H9 (cell line): ENCODE measurements at regions not wholly inside any gene's neighbourhood (a gene's known extent, or its start where the extent isn't known, plus 50 kb on each side); places are given as distances from the start of the nearest gene placed in this dataset.
"Not testable (repeated sequence)": the region's sequence is repeated elsewhere in the genome, so short reads cannot be mapped to it uniquely, and the experiment has no call there.

Source experiments
- DNase-seq: peaks from one replicate; pipeline ENCODE4 v3.0.0-alpha.2; 2017
- H2AFZ ChIP-seq: one replicate; pipeline ENCODE4 v1.6.1; 2013; ENCODE audit warnings: mild to moderate bottlenecking, low read length, control low read depth, moderate library complexity
- H2AK5ac ChIP-seq: 2 replicates; pipeline ENCODE4 v1.6.1; 2013; ENCODE audit warnings: low read length, control low read depth, mixed read lengths; ENCODE audit not compliant: insufficient read length
- H2BK120ac ChIP-seq: one replicate; pipeline ENCODE4 v1.6.1; 2013; ENCODE audit warnings: low read depth, mild to moderate bottlenecking, low read length, control low read depth, inconsistent platforms; ENCODE audit not compliant: poor library complexity, severe bottlenecking
- H2BK12ac ChIP-seq: 2 replicates; pipeline ENCODE4 v1.6.1; 2013; ENCODE audit warnings: low read length, control low read depth, mixed read lengths, low read depth; ENCODE audit not compliant: insufficient read length
- H2BK15ac ChIP-seq: 2 replicates; pipeline ENCODE4 v1.6.1; 2013; ENCODE audit warnings: low read depth, low read length, control low read depth
- H2BK20ac ChIP-seq: one replicate; pipeline ENCODE4 v1.6.1; 2013; ENCODE audit warnings: low read depth, mild to moderate bottlenecking, low read length, control low read depth, inconsistent platforms; ENCODE audit not compliant: poor library complexity, severe bottlenecking
- H2BK5ac ChIP-seq: 2 replicates; pipeline ENCODE4 v1.6.1; 2013; ENCODE audit warnings: low read length, control low read depth, mixed read lengths; ENCODE audit not compliant: insufficient read length
- H3K14ac ChIP-seq: 2 replicates; pipeline ENCODE4 v1.6.1; 2013; ENCODE audit warnings: low read length, control low read depth; ENCODE audit not compliant: insufficient read depth
- H3K18ac ChIP-seq: 2 replicates; pipeline ENCODE4 v1.6.1; 2013; ENCODE audit warnings: low read depth, mild to moderate bottlenecking, mixed read lengths, low read length, control low read depth; ENCODE audit not compliant: insufficient read length
- H3K23ac ChIP-seq: 2 replicates; pipeline ENCODE4 v1.6.1; 2013; ENCODE audit warnings: low read length, control low read depth, mixed read lengths, low read depth; ENCODE audit not compliant: insufficient read length
- H3K23me2 ChIP-seq: 2 replicates; pipeline ENCODE4 v1.6.1; 2013; ENCODE audit warnings: low read depth, mild to moderate bottlenecking, mixed read lengths, low read length, control low read depth; ENCODE audit not compliant: insufficient read length, poor library complexity, severe bottlenecking
- H3K27ac ChIP-seq: 2 replicates; pipeline ENCODE4 v1.5.1; 2013; ENCODE audit warnings: low read length, control low read depth, mixed read lengths, low read depth; ENCODE audit not compliant: insufficient read length
- H3K27me3 ChIP-seq: 2 replicates; pipeline ENCODE4 v1.6.1; 2013; ENCODE audit warnings: low read length, control low read depth, inconsistent platforms; ENCODE audit not compliant: insufficient read depth
- H3K4ac ChIP-seq: 2 replicates; pipeline ENCODE4 v1.6.1; 2013; ENCODE audit warnings: low read depth, mild to moderate bottlenecking, control low read depth, inconsistent platforms, low read length, moderate library complexity
- H3K4me1 ChIP-seq: 2 replicates; pipeline ENCODE4 v1.6.1; 2013; ENCODE audit warnings: low read length, control low read depth, inconsistent platforms; ENCODE audit not compliant: insufficient read depth
- H3K4me2 ChIP-seq: 2 replicates; pipeline ENCODE4 v1.6.1; 2013; ENCODE audit warnings: low read length, control low read depth, mixed read lengths; ENCODE audit not compliant: insufficient read length, insufficient read depth
- H3K56ac ChIP-seq: 2 replicates; pipeline ENCODE4 v1.6.1; 2013; ENCODE audit warnings: low read depth, mild to moderate bottlenecking, mixed read lengths, low read length, control low read depth; ENCODE audit not compliant: insufficient read length
- H3K79me1 ChIP-seq: 2 replicates; pipeline ENCODE4 v1.6.1; 2013; ENCODE audit warnings: low read depth, mild to moderate bottlenecking, moderate library complexity, low read length, control low read depth, inconsistent platforms; ENCODE audit not compliant: insufficient read depth, poor library complexity, severe bottlenecking
- H3K79me2 ChIP-seq: 2 replicates; pipeline ENCODE4 v1.6.1; 2013; ENCODE audit warnings: low read length, control low read depth, inconsistent platforms; ENCODE audit not compliant: insufficient read depth
- H3K9ac ChIP-seq: 2 replicates; pipeline ENCODE4 v1.6.1; 2013; ENCODE audit warnings: low read length, control low read depth, mixed read lengths; ENCODE audit not compliant: insufficient read length; ENCODE audit errors: extremely low read depth
- H3K9me3 ChIP-seq: one replicate; pipeline ENCODE4 v1.6.1; 2013; ENCODE audit warnings: low read depth, low read length, inconsistent platforms; ENCODE audit not compliant: control insufficient read depth
- H3T11ph ChIP-seq: one replicate; pipeline ENCODE4 v1.6.1; 2013; ENCODE audit warnings: mild to moderate bottlenecking, low read length, control low read depth, inconsistent platforms
- H4K20me1 ChIP-seq: one replicate; pipeline ENCODE4 v1.6.1; 2013; ENCODE audit not compliant: control insufficient read depth, insufficient read length, insufficient read depth
- H4K5ac ChIP-seq: 2 replicates; pipeline ENCODE4 v1.6.1; 2013; ENCODE audit warnings: low read depth, mild to moderate bottlenecking, mixed read lengths, low read length, control low read depth; ENCODE audit not compliant: insufficient read length
- H4K8ac ChIP-seq: replicated peaks from 2 replicates; pipeline ENCODE4 v1.6.1; 2013; ENCODE audit warnings: low read length, control low read depth, mixed read lengths, low read depth; ENCODE audit not compliant: insufficient read length
- H4K91ac ChIP-seq: 2 replicates; pipeline ENCODE4 v1.6.1; 2013; ENCODE audit warnings: low read depth, mild to moderate bottlenecking, moderate library complexity, mixed read lengths, low read length, control low read depth; ENCODE audit not compliant: insufficient read length
- H3K27ac Mint-ChIP-seq, 3 experiments: 2 replicates in 2 of 3; 3 replicates in 1 of 3; pipeline ENCODE4 v1.8.0; 2020 to 2021; ENCODE audit warnings: mixed read lengths in 3 of 3, mild to moderate bottlenecking in 1 of 3, moderate library complexity in 1 of 3
- H3K27me3 Mint-ChIP-seq: 2 replicates; pipeline ENCODE4 v1.8.0; 2021; ENCODE audit warnings: low read depth, mild to moderate bottlenecking, moderate library complexity, mixed read lengths
- H3K36me3 Mint-ChIP-seq, 3 experiments: 2 replicates in 2 of 3; 3 replicates in 1 of 3; pipeline ENCODE4 v1.8.0; 2020 to 2021; ENCODE audit warnings: low read depth in 3 of 3, mixed read lengths in 3 of 3; ENCODE audit not compliant: insufficient read depth in 1 of 3
- H3K4me1 Mint-ChIP-seq, 2 experiments: 2 replicates each; pipeline ENCODE4 v1.8.0; 2020; ENCODE audit warnings: mixed read lengths in 2 of 2
- H3K4me3 Mint-ChIP-seq, 2 experiments: 2 replicates in 1 of 2; 3 replicates in 1 of 2; pipeline ENCODE4 v1.8.0; 2020 to 2021; ENCODE audit warnings: mild to moderate bottlenecking in 2 of 2, mixed read lengths in 2 of 2, moderate library complexity in 1 of 2
- H3K9me3 Mint-ChIP-seq, 2 experiments: 2 replicates in 1 of 2; 3 replicates in 1 of 2; pipeline ENCODE4 v1.8.0; 2020; ENCODE audit warnings: mild to moderate bottlenecking in 2 of 2, mixed read lengths in 2 of 2, moderate library complexity in 1 of 2
- WGBS: extraction: QIAGEN DNeasy Blood & Tissue Kit; methylation state at CpG from one replicate; pipeline ENCODE4 v1.1.7; 2013; ENCODE audit warnings: missing lambda C conversion rate, low lambda C conversion rate, mixed read lengths; ENCODE audit not compliant: insufficient read length; ENCODE audit errors: extremely low coverage; 5-methylcytosine and 5-hydroxymethylcytosine counted together

- not testable (repeated sequence) for H4K91ac ChIP-seq, H3K4me2 ChIP-seq, H2AK5ac ChIP-seq, H3K23ac ChIP-seq, H3K79me1 ChIP-seq, H3K18ac ChIP-seq, H3K4me1 ChIP-seq, H3K27ac ChIP-seq, H3T11ph ChIP-seq, H4K20me1 ChIP-seq, H3K4me1 Mint-ChIP-seq, H3K4me3 Mint-ChIP-seq, H4K5ac ChIP-seq, H3K9me3 ChIP-seq, H3K27me3 Mint-ChIP-seq, H4K8ac ChIP-seq, H3K27ac Mint-ChIP-seq, H2BK5ac ChIP-seq, H2BK12ac ChIP-seq, H3K14ac ChIP-seq, H3K23me2 ChIP-seq, H2BK20ac ChIP-seq, H2BK120ac ChIP-seq, H3K9ac ChIP-seq, H3K79me2 ChIP-seq, H3K4ac ChIP-seq, H3K9me3 Mint-ChIP-seq, H3K56ac ChIP-seq, H2BK15ac ChIP-seq, H3K36me3 Mint-ChIP-seq, DNase-seq, H2AFZ ChIP-seq, H3K27me3 ChIP-seq
- WGBS: no CpG with 5 or more reads among the region's 78 CpGs
These were observed 225.5 kb upstream of the VKORC1L1 start for GRCh38 chr7:65647153-65647964.

- not testable (repeated sequence) for H4K20me1 ChIP-seq, H4K5ac ChIP-seq, H3K18ac ChIP-seq, H3K23me2 ChIP-seq, H3K4me2 ChIP-seq, H3K79me2 ChIP-seq, H2BK120ac ChIP-seq, H3K79me1 ChIP-seq, H3K9me3 Mint-ChIP-seq, H3K14ac ChIP-seq, H3K4me1 ChIP-seq, H3K23ac ChIP-seq, H3K4me1 Mint-ChIP-seq, H3K27ac ChIP-seq, H2AK5ac ChIP-seq, H2BK12ac ChIP-seq, H3K56ac ChIP-seq, H4K91ac ChIP-seq, H3T11ph ChIP-seq, H2BK5ac ChIP-seq, H3K27me3 ChIP-seq, H3K4ac ChIP-seq, H2BK20ac ChIP-seq, H3K27me3 Mint-ChIP-seq, H2AFZ ChIP-seq, H3K4me3 Mint-ChIP-seq, H3K36me3 Mint-ChIP-seq, H2BK15ac ChIP-seq, H3K9ac ChIP-seq, DNase-seq, H3K9me3 ChIP-seq, H3K27ac Mint-ChIP-seq, H4K8ac ChIP-seq
- WGBS: 100% methylated on average over 2 of the region's 2 CpGs
These were observed 221.7 kb upstream of the VKORC1L1 start for GRCh38 chr7:65651174-65651573.
